ENCODE measurements at regions not wholly inside any gene's neighbourhood (a gene's known extent, or its start where the extent isn't known, plus 50 kb on each side); places are given as distances from the start of the nearest gene placed in this dataset.

DNA sequence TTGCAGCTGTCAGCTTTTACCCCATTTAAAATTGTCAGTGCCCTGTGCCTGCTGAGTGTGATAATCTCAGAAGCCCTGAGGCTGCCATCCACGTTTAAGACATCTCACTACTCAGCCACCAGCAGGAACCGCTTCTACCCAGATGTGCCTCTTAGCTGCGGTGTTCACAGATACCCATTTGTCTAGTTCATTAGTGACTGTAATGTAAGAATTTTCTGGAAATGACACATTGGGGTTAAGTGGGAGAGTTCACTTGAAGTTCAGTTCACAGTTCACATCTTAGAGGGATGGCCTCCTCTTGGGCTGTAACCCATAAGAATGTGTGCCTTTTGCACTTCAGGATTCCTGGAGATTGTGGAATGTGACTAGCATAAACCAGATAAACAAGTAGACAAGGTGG lies 477.7 kb downstream of the BTBD3 start:
- no peak for DNase-seq

DNA sequence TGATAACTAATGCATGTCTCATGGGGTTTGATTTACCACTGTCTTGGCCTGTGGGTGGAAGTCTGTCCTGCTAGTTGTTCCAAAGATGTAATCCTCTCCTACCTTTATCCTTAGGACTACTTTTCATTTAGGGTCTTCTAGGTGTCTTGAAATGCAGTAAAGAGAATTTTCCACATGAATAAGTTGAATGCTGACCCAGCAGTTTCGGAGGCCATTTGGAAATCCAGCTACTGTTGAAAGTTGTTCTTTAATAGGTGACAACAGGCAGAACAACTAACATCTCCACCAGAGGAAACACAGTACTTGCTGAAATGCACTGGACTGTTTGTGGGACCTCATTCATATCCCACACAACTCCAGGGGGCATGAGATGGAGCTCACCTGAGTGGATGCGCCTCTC lies 478.1 kb downstream of the BTBD3 start:
- DNase-seq: no peak

DNA sequence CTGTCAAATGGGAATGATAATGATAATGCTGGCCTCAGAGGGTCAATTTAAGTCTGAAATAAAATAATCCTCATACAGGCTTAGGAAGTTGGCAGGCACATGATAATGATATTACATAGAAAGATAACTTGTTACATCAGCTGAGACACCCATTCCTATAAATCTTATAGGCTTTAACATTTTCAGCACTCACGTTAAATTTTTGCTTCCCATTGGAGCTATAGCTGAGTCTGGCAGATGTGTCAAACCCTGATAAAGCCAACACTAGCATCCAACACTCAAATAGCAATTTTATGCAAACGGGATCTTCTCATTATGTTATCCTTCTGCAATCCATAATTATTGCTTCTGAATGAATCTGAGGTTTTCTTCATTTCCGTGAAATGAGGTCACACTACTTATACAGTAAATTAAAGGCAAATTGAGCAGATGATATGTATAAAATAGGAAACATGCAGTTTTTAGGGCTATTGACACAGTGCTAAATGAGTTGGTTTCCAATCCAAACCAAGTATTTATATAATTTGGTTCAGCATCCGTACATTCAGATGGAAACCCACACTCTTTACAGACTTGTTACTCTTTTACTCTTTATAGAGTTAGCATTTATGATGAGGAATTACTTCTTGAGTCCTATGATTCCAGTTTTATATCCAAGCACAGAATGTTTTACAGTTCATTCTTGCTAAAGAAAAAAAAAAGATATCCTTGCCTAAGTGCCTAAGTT lies 481.6 kb downstream of the BTBD3 start:
- no peak for DNase-seq

DNA sequence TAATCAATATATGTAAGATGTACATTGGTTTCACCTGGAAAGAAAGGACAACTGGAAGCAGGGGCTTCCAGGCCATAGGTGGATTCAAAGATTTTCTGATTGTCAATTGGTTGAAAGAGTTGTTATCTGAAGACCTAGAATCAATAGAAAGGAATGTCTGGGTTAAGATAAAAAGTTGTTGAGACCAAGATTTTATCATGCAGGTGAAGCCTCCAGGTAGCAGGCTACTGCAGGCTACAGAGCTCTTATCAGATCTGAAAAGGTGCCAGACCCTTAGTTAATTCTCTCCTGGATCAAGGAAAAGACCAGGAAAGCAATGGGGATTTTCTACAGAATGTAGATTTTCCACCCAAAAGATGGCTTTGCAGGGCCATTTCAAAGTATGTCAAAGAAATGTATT lies 487.2 kb downstream of the BTBD3 start:
- no peak for DNase-seq

DNA sequence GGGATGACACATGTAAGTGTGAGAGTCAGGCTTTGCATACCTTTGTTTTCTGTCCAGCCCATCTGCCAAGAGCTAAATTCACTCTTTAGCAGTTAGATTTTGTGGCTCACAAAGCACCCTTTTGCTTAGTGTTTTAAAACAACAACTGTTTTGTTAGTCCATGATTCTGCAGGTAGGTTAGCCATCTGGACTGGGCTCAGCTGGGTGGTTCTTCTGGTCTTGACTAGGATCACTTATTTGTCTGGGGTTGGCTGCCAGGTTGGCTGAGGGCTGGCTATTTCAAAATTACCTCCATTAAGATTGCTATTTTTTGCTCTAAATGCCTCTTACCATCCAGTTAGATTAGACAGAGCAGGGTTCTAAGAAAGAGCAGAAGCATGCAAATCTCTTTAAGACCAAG lies 489.3 kb downstream of the BTBD3 start:
- DNase-seq: no peak

DNA sequence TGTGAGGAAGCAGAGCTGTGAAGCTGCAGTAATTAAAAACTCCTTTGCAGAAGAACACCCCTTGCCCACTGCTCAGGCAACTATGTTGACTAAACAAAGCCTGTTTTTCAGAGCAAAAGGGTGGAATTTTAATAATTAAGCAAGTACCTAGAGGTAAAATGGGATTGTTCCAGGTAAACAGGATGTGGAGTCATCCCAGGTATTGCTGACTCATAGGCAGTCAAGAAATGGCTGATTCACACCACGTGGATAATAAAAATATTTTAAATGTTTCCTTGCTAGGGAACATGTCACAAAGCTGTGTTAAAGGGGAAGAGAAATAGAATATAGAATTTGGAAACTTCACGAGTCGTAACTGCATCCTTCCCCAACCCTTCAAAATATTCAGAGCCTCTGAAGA lies 491.8 kb downstream of the BTBD3 start:
- no peak for DNase-seq

DNA sequence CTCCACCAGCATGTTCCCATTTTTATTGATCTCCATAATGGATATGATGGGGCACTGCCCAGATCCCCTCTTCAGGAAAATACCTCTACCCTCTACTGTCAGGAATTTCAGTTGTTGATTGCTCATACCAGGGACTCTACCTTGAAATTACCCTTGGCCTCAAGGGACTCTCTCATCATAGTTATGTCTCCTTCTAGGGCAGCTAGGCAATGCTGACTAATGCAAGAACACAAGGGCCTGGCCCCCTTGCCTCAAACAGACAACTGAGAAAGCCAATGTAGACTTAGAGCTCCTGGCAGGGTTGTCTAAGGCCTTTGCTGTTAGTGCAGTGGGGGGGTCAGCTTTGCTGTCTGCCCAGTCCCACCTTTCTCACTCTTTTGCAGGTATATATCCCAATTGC lies 493.1 kb downstream of the BTBD3 start:
- DNase-seq: no peak

DNA sequence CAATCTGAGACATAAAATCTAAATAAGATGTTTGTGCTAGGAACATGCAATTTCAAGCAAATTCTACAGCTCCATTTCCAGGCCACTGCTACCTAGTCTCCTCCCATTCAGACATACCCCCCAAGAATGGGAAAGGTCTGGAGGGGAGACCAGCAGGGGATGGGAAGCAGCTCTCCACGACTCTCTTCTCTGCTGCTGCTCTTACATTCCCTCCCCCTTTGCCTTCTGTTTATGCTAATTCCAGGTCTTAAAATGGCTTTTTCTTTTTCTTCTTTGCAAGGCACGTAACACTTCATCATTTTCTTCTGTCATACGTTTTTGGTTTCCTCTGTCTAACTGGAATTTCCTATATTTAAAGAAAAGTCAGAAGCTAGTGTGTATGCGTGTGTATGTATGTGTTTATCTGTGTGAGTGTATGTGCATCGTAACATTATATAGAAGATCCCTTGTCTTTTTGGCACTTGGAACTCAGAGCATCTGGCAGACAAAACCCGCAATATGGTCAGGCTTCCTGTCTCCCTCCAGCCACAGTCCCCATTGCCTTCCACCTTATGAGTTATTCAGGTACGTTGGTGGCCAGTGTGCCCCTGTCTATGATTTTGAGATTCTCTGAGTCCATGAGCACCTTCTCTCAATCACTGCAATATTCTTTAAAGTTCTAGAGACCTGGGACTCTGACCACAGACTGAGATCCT lies 493.7 kb downstream of the BTBD3 start:
- DNase-seq: no peak

DNA sequence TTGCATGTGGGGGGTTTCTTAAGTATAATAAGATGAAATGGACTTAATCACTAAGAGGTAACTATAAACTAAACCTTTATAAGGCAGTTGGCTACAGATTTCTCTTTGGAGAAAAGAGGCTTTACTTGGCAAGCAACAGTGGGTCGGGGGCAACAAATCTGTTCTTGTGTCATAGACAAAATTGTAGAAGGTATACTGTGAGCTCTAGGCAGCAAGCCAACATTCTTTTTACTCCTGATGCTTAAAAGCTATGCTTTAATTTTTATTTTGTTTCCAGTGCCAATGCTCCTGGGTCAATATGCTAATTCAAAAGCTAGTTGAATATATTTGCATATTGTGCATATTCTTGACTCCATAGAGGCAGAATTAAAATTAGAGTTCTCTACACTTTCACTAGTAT lies 495.4 kb downstream of the BTBD3 start:
- DNase-seq: no peak

DNA sequence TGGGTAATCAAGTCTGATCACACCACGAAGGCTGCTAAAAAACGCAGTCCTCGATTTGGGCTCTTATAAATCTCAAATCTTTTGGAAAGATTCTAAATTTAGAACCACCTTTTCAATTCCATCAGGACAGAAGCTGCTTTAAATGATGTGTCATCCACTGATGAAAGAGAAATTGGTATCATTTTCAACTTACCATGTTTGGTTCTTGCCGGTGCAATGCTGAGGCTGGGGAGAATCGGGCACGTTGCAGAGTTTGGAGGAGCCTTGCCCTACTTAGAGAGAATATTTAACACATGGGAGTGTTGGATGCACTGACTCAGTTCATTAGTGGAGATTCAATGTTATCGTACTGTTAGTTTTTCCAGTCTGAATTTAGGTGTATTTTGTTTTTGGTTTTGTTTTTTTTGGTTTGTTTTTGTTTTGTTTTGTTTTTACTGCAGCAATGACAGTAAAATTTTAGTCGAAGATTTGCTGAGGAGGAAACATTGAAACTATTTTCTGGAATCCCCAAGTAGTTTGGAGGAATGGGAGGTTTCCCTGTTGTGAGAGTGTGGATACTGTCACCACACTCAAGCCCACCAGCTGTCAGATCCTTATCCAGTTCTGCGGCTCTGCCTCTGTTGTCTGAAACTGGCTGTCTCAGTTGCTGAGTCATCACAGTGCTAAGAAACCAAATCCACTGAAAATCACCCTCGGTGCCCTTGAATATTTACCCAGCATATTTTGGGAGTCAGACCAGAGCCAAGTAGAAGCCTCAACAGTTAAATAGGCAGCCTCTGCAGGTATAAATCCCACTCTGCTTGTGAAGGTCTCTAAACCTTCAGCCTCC lies 497.0 kb downstream of the BTBD3 start:
- no peak for DNase-seq

DNA sequence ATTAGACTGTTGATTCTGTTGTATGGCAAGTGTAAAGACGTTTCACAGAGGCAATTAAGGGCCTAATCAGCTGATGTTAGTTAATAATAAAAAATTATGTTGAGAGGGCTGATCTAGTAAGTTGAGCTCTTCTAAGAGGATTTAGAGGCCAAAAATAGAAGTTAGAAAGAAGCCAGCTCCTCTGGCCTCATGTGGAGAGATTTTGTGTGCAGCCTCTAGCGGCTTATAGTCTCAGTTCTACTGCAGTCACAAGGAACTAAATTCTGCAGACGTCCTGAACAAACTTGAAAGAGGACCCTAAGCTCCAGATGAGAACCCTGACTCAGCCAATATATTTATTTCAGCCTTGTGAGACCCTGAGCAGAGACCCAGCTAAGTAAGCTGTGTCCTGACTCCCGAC lies 498.6 kb downstream of the BTBD3 start:
- DNase-seq: no peak

DNA sequence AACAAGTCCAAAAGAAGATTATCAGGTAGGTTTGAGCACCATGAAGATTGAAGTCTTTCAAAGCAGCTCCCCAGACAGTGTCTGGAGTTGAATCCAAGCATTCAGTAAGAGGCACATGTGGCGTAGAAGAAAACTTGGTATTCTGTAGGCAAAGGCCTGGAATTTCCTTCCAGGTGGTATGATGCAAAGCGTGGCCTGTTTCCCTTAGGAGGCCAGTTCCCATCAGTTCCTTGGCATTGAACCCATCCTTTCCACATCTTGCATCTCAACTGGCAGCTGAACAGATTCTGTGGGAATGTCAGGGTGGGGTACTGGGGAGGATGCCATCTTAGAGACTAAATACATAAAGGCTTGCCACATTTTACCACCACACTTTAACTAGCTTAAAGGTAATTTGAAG lies 516.0 kb downstream of the BTBD3 start:
- no peak for DNase-seq

DNA sequence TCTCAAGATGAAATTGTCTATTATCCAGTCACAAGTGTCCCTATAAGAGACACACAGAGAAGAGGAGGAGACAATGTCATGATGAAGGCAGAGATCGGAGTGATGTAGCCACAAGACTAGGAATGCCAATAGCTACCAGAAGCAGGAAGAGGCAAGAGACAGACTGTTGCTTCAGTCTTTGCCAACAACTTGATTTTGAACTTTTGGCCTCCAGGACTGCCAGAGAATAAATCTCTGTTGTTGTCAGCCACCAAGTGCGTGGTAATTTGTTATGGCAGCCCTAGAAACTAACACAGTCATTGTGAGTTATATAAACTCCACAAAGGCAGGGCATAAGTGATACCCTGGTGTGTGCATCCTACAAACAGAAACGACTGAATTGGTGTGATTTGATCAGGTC lies 517.0 kb downstream of the BTBD3 start:
- DNase-seq: no peak

DNA sequence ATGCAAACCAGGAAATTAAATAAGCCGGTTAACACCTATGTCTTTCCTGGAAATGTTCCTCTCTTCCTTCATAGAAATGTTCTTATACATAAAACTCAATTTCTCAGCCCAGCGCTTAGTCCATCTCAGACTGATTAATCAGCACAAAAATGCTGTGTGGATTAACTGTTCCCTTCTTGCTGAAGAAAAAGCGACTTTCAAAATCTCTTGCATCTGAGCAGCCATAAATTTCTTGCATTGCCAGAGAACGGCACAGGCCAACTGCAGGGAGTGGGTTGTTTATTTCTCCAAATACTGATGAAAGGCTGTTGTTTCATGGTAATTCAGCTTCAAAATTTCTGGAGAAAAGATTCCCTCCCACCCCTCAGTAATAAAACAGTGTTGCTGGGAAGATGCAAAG lies 517.6 kb downstream of the BTBD3 start:
- no peak for DNase-seq

DNA sequence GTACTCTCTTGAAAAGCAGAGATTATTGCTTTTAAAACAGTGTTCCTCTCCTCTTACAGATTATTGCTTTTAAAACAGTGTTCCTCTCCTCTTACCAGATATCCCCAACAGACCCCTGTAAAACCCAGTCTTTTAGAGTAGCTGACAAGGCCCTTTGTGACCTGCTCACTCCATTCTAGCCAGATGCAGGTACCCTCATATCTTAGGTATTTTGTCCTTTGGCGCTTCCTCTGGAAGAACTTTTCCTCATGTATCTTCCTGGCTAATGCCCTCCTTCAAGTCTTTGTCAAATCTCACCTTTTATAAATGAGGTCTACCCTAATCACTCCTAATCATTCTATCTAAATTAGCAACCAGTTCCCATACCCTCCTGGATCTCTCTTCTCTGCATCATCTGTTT lies 536.0 kb downstream of the BTBD3 start:
- DNase-seq: no peak

DNA sequence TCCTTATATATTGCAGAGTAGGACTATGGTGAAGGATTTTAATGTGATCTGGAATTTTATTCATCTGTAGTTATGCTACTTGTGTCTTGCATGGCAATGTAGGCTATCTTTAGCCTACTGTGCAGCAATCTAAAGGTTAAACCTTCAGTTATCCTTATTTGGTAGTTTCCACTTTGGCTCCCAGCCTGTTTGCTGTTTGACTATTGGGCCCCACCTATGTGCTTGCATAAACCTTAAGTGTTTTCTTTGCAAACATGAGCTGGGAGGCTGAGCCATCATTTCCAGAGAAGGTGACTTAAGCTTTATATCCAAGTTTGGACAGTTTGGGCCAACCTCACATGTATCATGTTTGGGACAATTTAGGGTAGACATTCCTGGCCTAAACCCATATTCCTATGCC lies 537.5 kb downstream of the BTBD3 start:
- DNase-seq: no peak

DNA sequence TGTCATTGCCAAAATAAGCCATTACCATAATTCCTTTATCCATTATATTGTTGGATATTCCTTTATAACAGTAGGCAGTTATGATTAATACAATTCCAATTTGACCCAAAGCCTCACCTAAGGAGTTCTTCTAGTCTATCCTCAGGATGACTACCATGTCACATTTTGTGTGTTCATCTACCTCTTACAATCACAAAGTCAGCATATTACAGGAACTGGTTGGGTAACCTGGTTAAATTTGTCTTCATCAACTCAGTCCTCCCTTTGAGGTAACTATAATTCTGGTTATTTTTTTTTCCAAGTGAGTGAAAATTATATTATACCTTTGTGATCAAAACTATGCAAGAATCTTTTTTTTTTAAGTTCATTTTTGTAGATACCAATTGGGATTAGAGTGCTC lies 540.5 kb downstream of the BTBD3 start:
- DNase-seq: no peak

DNA sequence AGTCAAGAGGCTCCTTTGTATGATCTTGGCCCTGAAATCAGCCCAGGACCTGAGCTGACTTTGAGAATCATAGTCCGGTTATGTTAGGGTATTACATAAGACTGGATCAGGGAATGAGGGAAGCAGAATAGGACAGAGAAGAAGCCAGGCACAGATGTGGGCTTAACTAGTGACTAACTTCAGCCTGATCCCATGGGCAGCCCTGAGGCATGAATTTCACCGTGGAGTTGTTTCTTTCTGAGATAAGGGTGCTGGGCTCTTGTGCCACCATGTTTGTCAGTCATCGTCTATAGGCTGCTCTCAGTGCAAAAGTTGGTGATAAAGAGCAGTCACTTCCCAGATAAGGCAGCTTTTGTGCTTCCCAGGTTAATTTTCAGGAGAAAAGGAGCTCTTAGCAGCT lies 544.7 kb upstream of the SPTLC3 start:
- DNase-seq: no peak

DNA sequence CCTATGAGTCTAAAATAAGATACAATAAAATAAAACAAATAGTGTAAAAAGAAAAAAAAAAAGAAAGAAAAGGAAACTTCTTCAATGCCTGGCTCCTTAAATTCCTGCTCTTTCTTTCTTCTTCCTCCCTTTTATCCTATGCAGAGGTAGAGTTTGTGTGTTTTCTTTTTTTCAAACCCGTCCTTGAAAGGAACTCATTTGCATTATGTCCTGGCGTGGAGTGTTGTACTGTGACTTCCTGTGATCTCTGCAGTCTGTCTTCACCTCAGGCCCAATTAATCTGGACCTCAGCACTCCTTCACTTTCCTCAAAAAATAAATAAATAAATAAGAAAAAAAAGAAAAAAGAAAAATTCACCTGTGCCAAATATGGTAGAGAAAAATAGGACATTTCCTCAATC lies 541.9 kb upstream of the SPTLC3 start:
- DNase-seq: no peak

DNA sequence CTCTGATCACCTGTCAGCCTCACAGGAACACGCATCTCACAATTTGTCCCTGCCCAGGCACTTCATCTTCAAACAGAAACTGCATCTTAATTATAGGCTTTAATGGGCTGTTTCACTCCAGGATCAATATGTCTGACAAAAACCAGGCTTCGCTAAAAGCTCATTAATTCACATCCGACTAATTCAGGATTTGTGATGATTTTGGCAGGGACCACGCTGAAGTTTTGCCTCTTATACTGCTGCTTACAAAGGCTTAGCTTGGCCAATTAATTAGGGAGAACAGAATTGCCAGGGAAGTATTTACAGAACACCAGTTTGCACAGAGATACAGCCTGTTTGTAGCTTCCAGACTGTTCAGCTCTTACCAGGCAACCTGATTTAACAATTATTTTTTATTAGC lies 541.0 kb upstream of the SPTLC3 start:
- DNase-seq: no peak

DNA sequence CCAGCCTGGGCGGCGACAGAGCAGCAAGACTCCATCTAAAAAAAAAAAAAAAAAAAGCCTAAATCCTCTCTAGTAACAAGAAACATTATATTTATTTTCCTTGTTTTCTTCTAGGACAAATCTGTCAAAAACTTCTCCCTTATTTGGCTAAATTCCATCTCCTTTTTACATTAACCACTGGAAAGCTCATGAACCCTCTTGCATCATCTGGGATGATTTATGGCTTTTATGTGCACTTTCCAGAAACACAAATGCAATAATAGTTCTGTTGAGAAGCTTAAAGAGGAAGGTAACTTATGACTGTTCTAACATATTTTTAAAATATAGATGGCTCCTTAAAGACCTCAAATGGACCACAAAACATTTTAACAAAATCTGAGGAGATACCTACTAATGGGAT lies 526.1 kb upstream of the SPTLC3 start:
- DNase-seq: no peak

DNA sequence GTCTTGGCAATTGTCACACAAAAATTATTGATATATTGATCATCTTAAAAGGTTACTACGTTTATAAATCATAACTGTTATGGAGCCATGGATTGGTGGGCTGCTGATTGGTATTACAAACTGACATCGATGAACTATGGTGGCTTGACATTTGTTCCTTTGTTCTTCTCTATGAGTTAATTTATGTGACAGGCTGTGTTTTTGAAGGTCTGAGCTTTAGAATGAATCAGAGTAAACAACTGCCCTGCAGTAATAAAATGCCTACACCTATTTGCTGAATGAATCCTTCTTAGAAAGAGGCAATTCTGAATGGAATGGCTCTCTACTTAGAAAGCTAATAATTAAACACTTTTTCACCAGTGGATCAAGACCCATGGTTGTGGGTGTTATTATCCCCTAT lies 506.3 kb upstream of the SPTLC3 start:
- DNase-seq: no peak

DNA sequence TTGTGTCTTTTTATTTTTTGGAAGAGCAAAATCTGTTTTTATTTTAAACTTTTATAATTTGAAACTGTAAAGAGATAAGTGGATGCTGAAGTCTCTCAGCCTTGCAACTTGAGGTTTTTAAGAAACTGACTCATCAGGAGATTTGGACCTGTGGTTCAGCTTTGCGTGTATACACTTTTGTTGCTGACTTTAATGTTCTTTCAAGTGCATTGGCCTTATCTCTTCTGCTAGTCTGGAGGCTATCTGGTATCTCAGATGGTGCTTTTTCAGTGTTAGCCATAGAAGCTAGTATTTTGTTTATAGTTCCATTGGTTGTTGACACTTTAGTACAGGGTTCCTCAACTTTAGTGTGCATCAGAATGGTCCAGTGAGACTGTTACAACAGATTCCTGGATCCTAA lies 504.0 kb upstream of the SPTLC3 start:
- DNase-seq: no peak

DNA sequence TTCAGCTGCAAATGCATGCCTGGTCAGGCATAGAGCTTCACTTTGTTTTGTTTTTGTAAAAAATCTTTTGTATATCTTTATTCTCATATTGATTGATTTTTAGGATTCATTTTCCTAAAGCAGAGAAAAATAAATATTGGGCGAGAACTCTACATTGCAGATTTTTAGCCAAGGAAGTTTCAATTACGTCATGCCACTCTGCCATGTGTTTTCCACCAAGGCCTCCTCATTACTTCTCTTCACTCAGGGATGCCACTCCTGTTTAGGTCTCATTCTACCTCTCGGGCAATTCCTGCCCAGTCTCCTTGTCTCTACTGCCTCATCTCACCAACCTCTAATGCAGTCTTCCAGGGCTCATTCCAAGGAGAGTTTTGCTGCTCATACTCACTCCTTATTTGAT lies 497.3 kb upstream of the SPTLC3 start:
- DNase-seq: no peak

Measured in stimulated activated CD4-positive, alpha-beta T cell treated with anti-CD3 and anti-CD28 coated beads, Interleukin-4, amount 100 ng/mL, for 1 hour (primary cell).